PFSK-1 (cell line): ENCODE measurements at regions not wholly inside any gene's neighbourhood (a gene's known extent, or its start where the extent isn't known, plus 50 kb on each side); places are given as distances from the start of the nearest gene placed in this dataset.

Source experiments
- POLR2AphosphoS5 ChIP-seq: IDR thresholded peaks from 2 replicates; pipeline ENCODE4 v1.6.1; 2012; ENCODE audit warnings: low read depth, mild to moderate bottlenecking, control low read depth, low read length, moderate library complexity
- REST ChIP-seq, 2 experiments: IDR thresholded peaks; 2 replicates each; pipeline versions ENCODE4 v1.6.1 to v1.8.0; 2011 to 2012; ENCODE audit warnings: low read depth in 2 of 2, low read length in 2 of 2, control low read depth in 1 of 2, inconsistent platforms in 1 of 2, mild to moderate bottlenecking in 1 of 2, moderate library complexity in 1 of 2; ENCODE audit not compliant: insufficient read depth in 1 of 2
- TAF1 ChIP-seq: IDR thresholded peaks from 2 replicates; pipeline ENCODE4 v1.6.1; 2012; ENCODE audit warnings: low read length, control low read depth, borderline replicate concordance; ENCODE audit not compliant: insufficient read depth

DNA sequence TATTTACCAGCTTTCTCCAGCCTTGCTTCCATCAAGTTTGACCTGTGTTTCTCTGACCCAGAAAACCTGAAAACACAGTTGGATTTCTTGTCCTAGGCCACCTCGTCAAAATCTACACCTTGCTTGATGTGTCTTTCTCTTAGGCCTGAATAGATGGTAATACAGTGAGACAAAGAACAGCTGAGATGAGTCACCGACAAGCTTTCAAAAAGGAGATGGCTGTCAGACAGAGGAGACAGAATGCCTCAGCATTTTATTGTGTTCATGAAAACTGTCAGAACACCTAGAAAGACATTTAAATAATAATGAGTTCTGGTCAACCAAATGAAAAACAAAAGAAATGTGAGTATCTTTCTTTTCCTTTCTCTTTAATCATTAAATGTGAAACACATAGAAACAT is 119.7 kb upstream of the SORCS1 start:
- no peak for TF ChIP-seq TAF1
- no peak for TF ChIP-seq REST (IDR thresholded peaks at IDR 0.05; ENCODE audit: insufficient read depth in 1 of 2, low read depth in 2 of 2, low read length in 2 of 2)
- TF ChIP-seq POLR2AphosphoS5, result no peak
